C4-2B (cell line): ENCODE measurements at regions not wholly inside any gene's neighbourhood (a gene's known extent, or its start where the extent isn't known, plus 50 kb on each side); places are given as distances from the start of the nearest gene placed in this dataset.

ENCODE experiments used
- CTCF ChIP-seq: fragments of 450-650 bp; conservative IDR thresholded peaks from 2 replicates; pipeline ENCODE4 v1.5.1; 2017; ENCODE audit warnings: mild to moderate bottlenecking
- ZFX ChIP-seq: fragments of 450-650 bp; IDR thresholded peaks from 2 replicates; pipeline ENCODE4 v1.6.1; 2017

GRCh38 chr3:67301556-67301955 lies 303.4 kb downstream of the KBTBD8 start:
- TF ChIP-seq CTCF, result no peak
- TF ChIP-seq ZFX, result no peak
